Keratinocyte (primary cell): ENCODE measurements at regions not wholly inside any gene's neighbourhood (a gene's known extent, or its start where the extent isn't known, plus 50 kb on each side); places are given as distances from the start of the nearest gene placed in this dataset.

Experiments used
- DNase-seq: peaks from one replicate; pipeline ENCODE4 v3.0.0-alpha.2; 2011; ENCODE audit warnings: low read depth, missing footprints, low spot score
- FAIRE-seq: peaks from 2 replicates; lab custom pipeline; 2011; peaks lifted over from hg19 to GRCh38; lab: Jason Lieb, UNC
- H2AFZ ChIP-seq: 2 replicates; pipeline ENCODE4 v1.6.0; 2012; ENCODE audit warnings: low read length, control low read depth, inconsistent platforms; ENCODE audit not compliant: control insufficient read depth
- H3K27ac ChIP-seq: 2 replicates; pipeline ENCODE4 v1.5.1; 2011; ENCODE audit warnings: low read length; ENCODE audit not compliant: control insufficient read depth, insufficient read depth
- H3K27me3 ChIP-seq: 3 replicates; pipeline ENCODE4 v1.6.0; 2011; ENCODE audit warnings: low read length; ENCODE audit not compliant: control insufficient read depth, insufficient read depth; ENCODE audit errors: extremely low read depth
- H3K36me3 ChIP-seq, 2 experiments: 2 replicates in 1 of 2; 3 replicates in 1 of 2; pipeline ENCODE4 v1.5.1; 2011; ENCODE audit warnings: low read length in 2 of 2, mild to moderate bottlenecking in 1 of 2; ENCODE audit not compliant: control insufficient read depth in 2 of 2, insufficient read depth in 2 of 2; ENCODE audit errors: extremely low read depth in 1 of 2
- H3K4me1 ChIP-seq: 3 replicates; pipeline ENCODE4 v1.5.1; 2011; ENCODE audit warnings: low read length; ENCODE audit not compliant: control insufficient read depth, insufficient read depth; ENCODE audit errors: extremely low read depth
- H3K4me2 ChIP-seq: 3 replicates; pipeline ENCODE4 v1.6.0; 2011; ENCODE audit warnings: low read depth, low read length; ENCODE audit not compliant: control insufficient read depth, insufficient read depth; ENCODE audit errors: extremely low read depth
- H3K4me3 ChIP-seq, 3 experiments: fragments of 200-600 bp in 1 of 3; sonication (generic) in 1 of 3; 2 replicates in 2 of 3; 3 replicates in 1 of 3; pipeline ENCODE4 v1.5.1; 2011 to 2016; ENCODE audit warnings: low read length in 3 of 3, mild to moderate bottlenecking in 3 of 3, control low read depth in 2 of 3, inconsistent platforms in 1 of 3, low read depth in 1 of 3, mixed read lengths in 1 of 3, mixed run types in 1 of 3, moderate library complexity in 1 of 3; ENCODE audit not compliant: control insufficient read depth in 2 of 3, insufficient read depth in 2 of 3; ENCODE audit errors: extremely low read depth in 1 of 3
- H3K79me2 ChIP-seq: 2 replicates; pipeline ENCODE4 v1.6.0; 2012; ENCODE audit warnings: low read length; ENCODE audit not compliant: control insufficient read depth, insufficient read depth
- H3K9ac ChIP-seq: 3 replicates; pipeline ENCODE4 v1.6.0; 2011; ENCODE audit warnings: low read length; ENCODE audit not compliant: control insufficient read depth, insufficient read depth; ENCODE audit errors: extremely low read depth
- H3K9me1 ChIP-seq: 3 replicates; pipeline ENCODE4 v1.6.0; 2011; ENCODE audit warnings: low read length; ENCODE audit not compliant: control insufficient read depth, insufficient read depth; ENCODE audit errors: extremely low read depth
- H3K9me3 ChIP-seq: 2 replicates; pipeline ENCODE4 v1.5.1; 2012; ENCODE audit warnings: low read depth, low read length; ENCODE audit not compliant: control insufficient read depth
- H4K20me1 ChIP-seq: 3 replicates; pipeline ENCODE4 v1.6.0; 2011; ENCODE audit warnings: low read length; ENCODE audit not compliant: control insufficient read depth, insufficient read depth; ENCODE audit errors: extremely low read depth
- EZH2 ChIP-seq: IDR thresholded peaks from one replicate; pipeline ENCODE4 v1.6.1; 2012; ENCODE audit warnings: inconsistent platforms, mild to moderate bottlenecking, low read length, moderate library complexity
- dilution Hi-C: fragments of 300-500 bp; cut with MboI; formaldehyde crosslinking; loops from one replicate; pipeline ENCODE4 v1.7.0; 2020; ENCODE audit warnings: low sequenced_read_pairs; ENCODE audit not compliant: extremely low pct_ligation_motif_present
- TF ChIP-seq, protein P1 (sequence below), 3 experiments: IDR thresholded peaks in 1 of 3; conservative IDR thresholded peaks in 1 of 3; optimal IDR thresholded peaks in 1 of 3; 2 replicates in 2 of 3; 3 replicates in 1 of 3; pipeline versions ENCODE3 to v1.5.1; 2011; ENCODE audit warnings: low read length in 3 of 3, mild to moderate bottlenecking in 3 of 3, moderate library complexity in 2 of 3, control low read depth in 1 of 3, inconsistent platforms in 1 of 3; ENCODE audit not compliant: insufficient read depth in 2 of 3; ENCODE audit errors: extremely low read depth in 1 of 3

DNA sequence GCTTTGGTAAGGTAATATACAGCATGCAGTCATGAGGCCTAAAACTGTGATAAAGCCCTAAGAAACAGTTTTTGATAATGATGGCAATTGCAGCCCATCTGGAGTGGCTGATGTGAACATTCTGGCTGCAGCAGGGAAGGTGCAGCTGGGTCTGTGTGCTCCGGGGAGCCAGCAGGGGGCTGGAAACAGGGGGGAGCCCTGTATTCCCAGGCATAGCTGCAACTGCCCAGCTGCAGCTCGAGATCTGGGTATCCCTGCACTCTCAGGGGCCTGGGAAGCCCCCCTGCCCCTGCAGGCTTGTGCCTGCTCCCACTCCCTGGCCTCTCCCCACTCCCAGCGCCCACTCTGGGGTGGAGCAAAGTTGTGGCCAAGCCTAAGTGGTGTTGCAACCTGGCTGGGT lies 95.6 kb downstream of the RRAGB start:
- Histone ChIP-seq H2AFZ (no peak overlapping the region), H3K9me3 (peaks cover 3% of the 10 kb centered on the region), H3K4me3 (no peak overlapping the region), H3K9ac (no peak overlapping the region), H4K20me1 (no peaks in the 10 kb centered on the region), H3K79me2 (no peaks in the 10 kb centered on the region), H3K4me2 (no peak overlapping the region), H3K36me3 (no peaks in the 10 kb centered on the region), H3K4me1 (no peaks in the 10 kb centered on the region), H3K9me1 (no peaks in the 10 kb centered on the region), H3K27ac (no peak overlapping the region), H3K27me3 (no peaks in the 10 kb centered on the region)
- DNase-seq: no peak
- TF ChIP-seq EZH2: no peak
- TF ChIP-seq, protein P1, sequence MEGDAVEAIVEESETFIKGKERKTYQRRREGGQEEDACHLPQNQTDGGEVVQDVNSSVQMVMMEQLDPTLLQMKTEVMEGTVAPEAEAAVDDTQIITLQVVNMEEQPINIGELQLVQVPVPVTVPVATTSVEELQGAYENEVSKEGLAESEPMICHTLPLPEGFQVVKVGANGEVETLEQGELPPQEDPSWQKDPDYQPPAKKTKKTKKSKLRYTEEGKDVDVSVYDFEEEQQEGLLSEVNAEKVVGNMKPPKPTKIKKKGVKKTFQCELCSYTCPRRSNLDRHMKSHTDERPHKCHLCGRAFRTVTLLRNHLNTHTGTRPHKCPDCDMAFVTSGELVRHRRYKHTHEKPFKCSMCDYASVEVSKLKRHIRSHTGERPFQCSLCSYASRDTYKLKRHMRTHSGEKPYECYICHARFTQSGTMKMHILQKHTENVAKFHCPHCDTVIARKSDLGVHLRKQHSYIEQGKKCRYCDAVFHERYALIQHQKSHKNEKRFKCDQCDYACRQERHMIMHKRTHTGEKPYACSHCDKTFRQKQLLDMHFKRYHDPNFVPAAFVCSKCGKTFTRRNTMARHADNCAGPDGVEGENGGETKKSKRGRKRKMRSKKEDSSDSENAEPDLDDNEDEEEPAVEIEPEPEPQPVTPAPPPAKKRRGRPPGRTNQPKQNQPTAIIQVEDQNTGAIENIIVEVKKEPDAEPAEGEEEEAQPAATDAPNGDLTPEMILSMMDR (optimal IDR thresholded peaks at IDR 0.05 in 1 of 3, IDR thresholded peaks at IDR 0.05 in 1 of 3, conservative IDR thresholded peaks at IDR 0.05 in 1 of 3; ENCODE audit: extremely low read depth in 1 of 3, insufficient read depth in 2 of 3, low read length in 3 of 3): no peak
- dilution Hi-C loops: no loop called here
- FAIRE-seq: no peak

DNA sequence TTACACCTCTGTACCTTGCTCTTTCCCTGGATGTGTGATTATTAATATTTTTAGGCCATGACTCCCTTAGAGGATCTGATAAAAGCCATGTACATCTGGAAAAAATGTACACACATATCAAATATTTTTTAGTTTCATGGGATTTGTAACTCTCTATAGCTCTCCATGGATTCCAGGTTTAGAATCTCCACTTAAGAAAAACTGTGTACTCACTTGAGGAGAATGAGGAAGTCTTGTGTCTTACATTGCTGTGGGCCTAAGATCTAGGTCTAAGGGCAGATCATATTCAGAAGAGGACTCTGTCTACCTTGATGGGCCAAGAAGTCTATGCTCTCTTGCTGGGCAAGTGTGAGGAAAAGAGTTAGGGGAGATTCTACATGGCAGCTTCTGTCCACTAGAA lies 98.0 kb downstream of the RRAGB start:
- H3K27ac ChIP-seq: no peak overlapping the region
- no peak overlapping the region for H3K9ac ChIP-seq
- H3K36me3 ChIP-seq: no peaks in the 10 kb centered on the region
- no peaks in the 10 kb centered on the region for H3K4me1 ChIP-seq
- H2AFZ ChIP-seq: no peak overlapping the region
- peaks cover 3% of the 10 kb centered on the region for H3K9me3 ChIP-seq
- no peaks in the 10 kb centered on the region for H3K27me3 ChIP-seq
- H4K20me1 ChIP-seq: no peaks in the 10 kb centered on the region
- dilution Hi-C loops: no loop called here
- H3K4me3 ChIP-seq: no peak overlapping the region
- DNase-seq (no peak), FAIRE-seq (no peak)
- TF ChIP-seq, protein P1 (optimal IDR thresholded peaks at IDR 0.05 in 1 of 3, IDR thresholded peaks at IDR 0.05 in 1 of 3, conservative IDR thresholded peaks at IDR 0.05 in 1 of 3; ENCODE audit: extremely low read depth in 1 of 3, insufficient read depth in 2 of 3, low read length in 3 of 3): no peak
- TF ChIP-seq EZH2: no peak
- H3K4me2 ChIP-seq: no peak overlapping the region
- no peaks in the 10 kb centered on the region for H3K9me1 ChIP-seq
- H3K79me2 ChIP-seq: no peaks in the 10 kb centered on the region
